GM19463 (cell line): ENCODE measurements at regions not wholly inside any gene's neighbourhood (a gene's known extent, or its start where the extent isn't known, plus 50 kb on each side); places are given as distances from the start of the nearest gene placed in this dataset.
"Not testable (repeated sequence)": the region's sequence is repeated elsewhere in the genome, so short reads cannot be mapped to it uniquely, and the experiment has no call there.

ENCODE experiments used
- ATAC-seq: cut with Tn5 transposase; IDR thresholded peaks from one replicate; pipeline ENCODE4 v1.9.1; 2021; ENCODE audit warnings: mild to moderate bottlenecking, moderate library complexity; ENCODE audit not compliant: unreplicated experiment

DNA sequence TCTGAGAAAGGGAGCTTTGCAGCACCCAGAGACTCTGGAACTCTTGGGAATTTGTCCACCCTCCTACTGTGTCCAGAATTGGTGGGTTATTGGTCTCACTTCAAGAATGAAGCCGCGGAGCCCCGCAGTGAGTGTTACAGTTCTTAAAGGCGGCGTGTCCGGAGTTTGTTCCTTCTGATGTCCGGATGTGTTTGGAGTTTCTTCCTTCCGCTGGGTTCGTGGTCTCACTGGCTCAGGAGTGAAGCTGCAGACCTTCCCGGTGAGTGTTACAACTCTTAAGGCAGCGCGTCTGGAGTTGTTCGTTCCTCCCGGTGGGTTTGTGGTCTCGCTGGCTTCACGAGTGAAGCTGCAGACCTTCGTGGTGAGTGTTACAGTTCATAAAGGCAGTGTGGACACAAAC is 824.7 kb downstream of the LRRTM4 start:
- ATAC-seq = not testable (repeated sequence)

DNA sequence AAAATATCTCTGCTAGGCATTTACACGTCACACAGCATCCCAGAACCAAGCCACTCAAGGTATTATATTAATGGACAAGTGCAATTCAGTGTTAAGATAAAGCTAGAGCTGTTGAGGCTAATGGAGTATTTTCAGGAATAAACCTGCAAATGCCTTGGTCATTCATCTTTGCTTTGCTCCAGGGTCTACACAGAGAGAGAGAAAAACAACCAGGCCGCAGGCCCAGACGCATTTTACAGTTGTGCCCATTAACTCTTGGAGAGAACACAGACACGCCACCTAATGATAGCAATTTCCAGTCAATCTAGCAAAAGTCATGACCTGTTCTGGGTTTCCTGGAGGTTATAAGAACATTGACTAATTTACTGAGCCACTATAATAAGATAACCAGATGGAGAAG is 829.3 kb downstream of the LRRTM4 start:
- no peak for ATAC-seq

DNA sequence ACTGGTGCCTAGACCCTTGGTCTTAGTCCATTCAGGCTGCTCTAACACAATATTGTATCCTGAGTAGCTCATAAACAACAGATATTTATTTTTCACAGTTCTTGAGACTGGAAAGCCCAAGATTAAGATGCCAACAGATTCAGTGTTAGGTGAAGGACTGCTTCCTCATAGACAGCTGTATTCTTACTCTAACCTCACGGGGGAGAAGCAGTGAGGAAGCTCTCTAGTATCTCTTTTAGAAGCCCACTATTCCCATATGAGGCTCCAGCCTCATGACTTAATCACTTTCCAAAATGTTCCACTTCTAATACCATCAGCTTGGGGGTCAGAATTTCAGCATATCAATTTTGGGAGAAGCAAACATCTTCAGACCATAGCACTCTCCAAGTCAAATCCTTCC is 833.4 kb downstream of the LRRTM4 start:
- ATAC-seq = no peak

DNA sequence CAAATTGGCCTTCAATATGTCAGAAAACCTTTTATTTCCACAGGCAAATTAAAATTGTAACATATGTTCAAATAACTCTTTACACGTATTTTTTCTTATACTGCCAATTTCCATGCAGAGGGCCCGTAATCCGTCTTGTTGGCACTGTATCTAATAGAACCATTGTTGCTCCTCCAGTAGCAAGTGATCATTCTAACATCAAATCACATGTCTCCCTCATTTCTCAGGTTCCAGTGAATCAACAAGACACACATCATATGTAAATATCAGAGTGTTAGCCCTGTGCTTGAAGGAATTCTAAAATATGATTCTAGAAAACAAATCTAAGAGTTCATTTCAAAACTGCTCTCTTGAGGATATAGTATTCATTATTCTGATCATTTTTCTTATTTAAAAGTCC is 834.3 kb downstream of the LRRTM4 start:
- ATAC-seq = no peak

DNA sequence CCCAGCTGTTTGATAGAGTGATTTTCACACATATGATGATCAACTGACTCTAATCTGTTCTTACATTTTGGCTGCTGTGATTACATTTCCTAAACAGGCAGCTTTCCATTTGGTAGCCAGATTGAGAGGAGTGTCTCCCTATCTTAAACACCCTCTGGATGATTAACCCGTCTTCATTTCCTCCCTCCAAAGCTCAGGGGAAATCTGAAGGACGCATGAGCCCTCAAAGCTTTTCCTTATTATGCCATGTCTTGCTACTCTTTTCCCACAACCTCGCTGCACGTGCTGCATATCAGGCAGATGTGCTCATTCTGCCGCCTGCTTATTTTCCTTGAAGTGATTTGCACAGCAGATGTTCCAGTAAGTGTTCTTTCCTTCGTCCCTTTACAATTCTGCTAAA is 837.4 kb downstream of the LRRTM4 start:
- no peak for ATAC-seq

DNA sequence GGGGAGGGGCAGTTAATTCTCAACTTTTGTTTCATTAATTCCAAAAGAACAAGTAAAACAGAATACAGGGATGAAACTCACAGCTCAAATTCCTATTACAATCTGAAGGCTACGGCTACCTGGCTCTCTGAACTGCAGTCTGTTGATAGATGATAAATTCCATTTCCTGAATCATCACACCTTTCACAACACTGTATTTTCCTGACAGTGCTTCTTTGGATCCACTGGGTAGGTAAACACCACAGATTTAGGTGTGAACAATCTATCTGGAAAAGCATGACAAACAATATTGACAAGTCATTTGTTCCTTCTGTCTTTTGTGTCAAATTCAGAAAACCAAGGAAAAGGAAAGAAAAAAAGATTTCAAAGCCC is 843.2 kb downstream of the LRRTM4 start:
- ATAC-seq = no peak

DNA sequence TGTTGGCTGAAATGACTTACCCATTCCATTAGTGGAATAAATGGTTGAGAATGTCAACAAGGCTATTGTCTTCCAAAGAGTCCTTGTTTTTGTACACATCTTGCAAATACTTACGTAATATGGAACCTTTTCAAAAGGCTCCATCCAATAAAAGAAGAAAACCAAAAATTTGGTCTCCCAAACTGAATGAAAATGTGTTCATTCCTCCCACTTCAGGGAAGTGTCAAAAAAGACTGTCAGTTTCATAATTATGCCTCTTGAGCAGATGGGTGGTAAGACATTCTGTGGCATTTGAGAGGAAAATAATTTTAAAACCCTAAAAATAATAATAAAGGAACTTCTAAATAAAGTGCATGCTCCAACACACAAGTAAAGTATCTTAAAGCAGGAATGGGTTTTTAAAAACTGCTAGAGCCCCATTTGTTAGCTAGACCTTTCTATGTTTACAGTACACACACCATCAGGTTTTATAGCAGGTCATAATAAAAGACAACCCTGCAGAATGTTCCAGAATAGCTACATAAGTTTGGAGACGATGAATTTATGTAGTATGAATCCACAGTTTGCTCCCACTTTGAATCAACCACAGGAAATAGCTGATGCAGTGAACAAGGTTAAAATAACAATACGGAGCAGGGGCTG is 843.7 kb downstream of the LRRTM4 start:
- no peak for ATAC-seq

DNA sequence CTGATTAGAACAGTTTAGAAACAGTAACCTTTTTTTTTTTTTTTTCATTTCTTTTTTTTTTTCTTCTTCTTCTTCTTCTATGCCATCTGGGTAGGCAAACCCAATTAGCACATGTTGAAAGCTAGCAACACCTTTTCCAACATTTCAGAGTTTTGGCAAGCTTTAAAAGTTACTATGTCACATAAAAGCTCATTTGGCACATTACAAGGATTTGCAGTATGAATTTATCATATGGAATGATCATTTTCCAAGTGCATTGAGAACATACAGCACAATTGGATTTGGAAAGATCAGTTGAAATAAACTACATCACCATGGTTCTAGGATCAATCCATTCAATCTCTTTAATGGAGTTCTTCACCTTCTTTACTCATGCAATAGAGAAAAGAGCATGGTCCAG is 847.0 kb downstream of the LRRTM4 start:
- no peak for ATAC-seq

DNA sequence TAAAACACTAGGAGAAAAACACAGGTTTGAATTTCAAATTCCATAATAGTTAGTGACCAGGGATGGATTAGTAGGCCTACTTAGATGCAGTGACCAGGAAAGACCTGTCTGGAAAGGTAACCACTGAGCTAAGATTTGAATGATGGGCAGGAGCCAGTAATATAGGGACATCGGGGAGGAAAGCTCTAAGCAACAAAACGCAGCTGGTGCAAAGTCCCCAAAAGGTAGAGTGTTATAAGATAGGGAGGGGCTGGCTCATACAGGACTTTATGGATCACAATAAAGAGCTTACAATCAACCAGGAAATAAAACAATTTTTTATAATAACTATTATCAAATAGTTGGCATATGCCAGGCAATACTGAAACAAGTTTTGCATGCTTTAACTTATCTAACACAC is 849.4 kb downstream of the LRRTM4 start:
- ATAC-seq = no peak

DNA sequence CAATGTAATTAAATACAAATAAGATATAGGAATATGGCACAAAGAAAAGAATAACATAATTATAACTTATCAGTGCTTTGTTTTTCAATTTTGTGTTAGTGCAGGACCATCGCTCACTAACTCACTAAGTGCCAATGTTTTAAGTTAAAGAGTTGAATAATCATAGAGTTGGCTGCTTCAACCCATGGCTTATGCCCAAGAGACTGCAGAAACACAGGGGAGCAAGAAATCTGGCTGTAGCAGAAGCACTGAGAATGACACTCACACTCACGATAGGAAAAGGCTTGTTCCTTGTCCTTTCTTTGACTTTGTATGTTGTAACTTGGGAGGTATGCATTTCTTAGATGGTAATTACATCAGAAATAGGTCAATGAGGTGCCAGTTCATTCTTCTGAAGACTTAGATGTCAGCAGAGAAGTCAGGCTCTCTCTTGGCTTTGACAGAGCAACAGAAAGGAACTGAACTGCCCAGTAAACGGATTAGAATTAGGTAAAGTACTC is 852.2 kb downstream of the LRRTM4 start:
- no peak for ATAC-seq

DNA sequence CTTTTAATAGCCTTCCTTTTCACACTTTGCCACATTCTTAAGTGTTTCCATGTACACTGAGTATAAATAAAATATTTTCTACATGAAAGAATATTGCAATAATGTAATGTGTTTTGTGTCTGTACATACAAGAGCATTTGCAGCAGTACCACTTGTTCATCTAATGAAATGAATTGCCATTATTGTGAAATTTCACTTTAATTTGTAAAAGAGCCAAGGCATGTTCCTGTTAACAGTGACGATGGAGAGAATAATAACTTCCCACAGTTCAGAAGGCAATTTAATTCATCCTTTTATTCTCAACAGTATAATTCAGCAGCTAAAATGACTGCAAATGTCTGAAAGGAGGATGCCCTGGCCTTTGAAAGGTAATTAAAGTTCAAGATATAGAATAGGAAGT is 853.9 kb downstream of the LRRTM4 start:
- no peak for ATAC-seq

DNA sequence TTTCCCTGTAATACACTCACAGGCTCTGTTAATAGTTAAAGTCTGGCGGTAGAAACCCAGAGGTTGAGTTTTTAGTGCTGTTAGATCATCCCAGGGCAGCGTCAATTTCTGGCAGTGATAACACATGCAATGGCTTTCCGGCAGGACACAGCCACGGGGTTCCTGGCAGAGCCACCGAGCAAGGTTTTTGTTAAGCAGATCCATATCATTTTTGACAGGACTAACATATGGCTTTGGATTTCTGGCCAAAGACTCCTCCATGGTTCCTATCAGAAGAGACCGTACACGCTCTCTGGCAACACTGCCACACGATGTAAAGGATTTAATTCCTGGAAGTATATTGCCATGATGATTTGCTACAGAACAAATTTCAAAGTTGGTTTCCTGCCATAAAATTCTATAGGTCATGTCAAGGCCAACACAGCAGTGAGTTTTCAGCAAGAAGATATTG is 854.3 kb downstream of the LRRTM4 start:
- ATAC-seq = no peak

DNA sequence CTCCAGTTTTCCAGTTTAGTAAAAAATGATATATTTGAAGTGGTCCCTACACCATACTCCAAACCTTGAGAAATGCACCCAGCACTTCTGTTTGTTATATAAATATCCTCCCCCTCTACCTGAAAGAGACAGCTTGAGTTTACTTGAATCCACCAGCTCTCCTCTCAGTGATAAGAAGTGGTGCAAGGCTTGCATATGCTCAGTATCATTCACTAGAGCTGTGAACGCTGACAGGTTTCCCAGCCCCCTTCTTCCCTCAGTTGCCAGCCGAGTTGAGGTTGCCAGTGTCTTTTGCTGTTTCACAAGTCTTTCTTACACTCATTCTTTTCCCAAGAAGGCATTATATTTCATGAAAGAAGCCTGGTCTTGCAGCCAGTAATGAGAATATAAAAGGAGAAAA is 880.0 kb downstream of the LRRTM4 start:
- ATAC-seq = no peak

DNA sequence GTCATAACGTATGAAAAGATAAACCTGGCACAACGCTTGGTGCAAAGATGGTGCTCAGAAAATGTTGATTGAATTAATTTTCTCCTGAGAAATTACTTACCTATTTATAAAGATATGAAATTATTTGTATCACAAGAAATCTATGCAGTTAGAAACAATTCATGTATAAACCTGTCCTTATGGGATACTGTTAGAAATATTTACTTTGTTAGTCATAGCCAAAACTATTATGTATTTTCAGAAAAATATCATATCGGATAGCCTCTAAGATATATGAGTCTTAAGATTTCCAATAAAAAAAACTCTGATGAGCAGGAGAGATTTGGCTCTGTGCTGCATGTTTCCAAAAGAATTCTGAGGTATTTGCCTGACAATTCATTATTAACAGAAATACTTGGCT is 880.7 kb downstream of the LRRTM4 start:
- ATAC-seq = no peak

DNA sequence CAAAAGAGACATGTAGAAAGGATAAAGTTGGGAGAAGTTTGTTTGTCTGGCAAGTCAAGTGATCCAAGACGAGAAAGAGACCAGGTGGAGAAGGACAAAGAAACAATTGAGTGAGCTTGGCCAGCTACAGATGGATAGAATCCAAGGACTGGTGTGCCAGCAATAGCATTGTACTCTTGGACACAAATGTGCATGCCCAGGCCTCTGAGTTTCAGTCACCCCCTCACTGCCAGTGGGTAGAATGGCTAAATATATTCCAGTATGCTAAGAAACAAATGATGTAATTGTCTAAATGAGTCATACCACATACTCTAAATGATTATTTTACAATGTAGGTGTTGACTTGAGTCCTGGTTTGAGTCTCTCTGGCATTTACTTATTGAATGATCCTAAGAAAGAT is 881.3 kb downstream of the LRRTM4 start:
- ATAC-seq = no peak

DNA sequence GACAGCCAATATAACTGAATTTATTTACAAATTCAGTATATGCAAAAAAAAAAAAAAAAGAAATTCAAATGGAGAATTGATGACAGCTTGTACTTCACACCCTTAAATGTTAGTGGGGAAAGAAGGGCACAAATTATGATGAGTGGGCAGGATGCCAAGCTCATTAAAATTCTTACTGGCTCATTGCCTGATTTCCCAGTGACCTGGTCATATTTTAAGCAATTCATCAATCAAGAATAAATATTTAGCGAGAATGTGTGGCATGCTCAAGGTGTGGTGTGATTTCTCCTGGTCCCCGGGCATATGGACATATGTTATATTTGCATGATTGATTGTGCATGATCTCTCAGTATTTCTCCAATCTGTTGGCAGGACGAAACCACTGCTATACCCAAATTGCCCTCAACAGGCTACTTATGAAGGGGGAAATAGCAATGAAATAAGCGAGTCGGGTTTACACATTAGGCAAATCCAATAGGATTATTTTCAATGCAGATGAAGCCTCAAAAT is 883.0 kb downstream of the LRRTM4 start:
- no peak for ATAC-seq

DNA sequence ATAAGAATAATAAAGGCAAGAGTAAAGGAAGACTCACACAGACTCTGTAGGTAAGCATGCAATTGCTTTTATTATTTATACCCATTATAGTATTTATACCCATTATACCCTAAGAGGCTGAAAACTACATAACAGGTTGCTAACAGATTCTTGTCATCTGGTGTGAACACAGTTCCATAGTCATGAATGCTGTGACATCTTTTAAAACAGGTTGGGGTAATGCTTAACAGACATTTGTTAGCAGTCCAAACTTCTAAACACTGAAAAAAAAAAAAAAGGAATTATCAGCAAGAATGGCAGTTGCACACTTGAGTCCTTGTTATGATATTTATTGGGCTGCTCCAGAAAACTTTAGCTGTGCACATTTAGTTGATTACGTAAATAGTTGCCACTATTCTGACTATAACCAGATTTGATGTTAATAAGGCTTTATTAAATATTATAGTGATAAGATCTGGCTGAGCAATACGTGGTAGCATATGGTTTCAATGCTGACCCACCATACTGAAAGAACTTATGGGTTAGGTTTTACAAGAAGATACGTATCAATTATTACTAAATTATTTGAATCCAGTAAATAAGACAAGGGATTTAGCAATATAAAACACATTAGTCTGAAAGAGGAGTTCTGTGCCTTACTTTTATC is 888.8 kb downstream of the LRRTM4 start:
- ATAC-seq = no peak

DNA sequence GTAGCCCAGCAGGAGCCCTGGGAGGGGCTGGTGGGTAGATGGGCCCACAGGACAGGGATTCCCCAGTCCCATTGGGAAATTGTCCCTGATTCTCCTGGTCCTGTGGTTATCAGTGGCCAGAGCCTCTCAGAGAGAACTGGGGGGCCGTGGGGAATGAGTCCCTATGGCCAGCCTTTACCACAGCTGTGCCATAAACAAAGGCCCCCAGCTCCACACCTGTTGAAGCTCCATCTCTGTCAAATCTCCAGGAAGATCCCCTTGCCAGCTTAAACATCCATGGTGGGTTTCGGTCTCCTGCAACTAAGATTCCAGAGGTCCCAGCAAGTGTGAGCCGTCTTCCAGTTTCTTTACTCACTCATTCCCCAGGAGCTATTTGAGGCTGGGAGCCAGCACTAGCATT is 897.1 kb downstream of the LRRTM4 start:
- ATAC-seq = no peak

DNA sequence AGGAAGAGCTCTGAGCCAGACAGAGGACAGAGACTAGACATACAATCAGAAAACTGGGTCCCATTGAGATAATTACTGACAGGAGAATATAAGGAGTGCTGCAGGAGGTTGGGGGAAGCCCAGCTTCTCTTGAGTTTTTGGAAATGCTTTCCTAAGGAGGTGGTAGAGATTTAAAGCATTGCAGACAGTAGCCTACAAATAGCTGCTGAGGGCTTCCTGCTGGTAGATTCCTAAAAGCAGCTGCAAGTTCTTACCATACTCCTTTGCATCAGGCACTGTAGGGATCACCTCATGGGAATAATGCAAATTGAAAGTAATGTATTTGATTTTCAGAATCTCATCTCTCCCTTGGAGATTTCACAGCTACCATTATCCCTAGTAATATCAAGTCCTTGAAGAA is 902.6 kb upstream of the GCFC2 start:
- no peak for ATAC-seq

DNA sequence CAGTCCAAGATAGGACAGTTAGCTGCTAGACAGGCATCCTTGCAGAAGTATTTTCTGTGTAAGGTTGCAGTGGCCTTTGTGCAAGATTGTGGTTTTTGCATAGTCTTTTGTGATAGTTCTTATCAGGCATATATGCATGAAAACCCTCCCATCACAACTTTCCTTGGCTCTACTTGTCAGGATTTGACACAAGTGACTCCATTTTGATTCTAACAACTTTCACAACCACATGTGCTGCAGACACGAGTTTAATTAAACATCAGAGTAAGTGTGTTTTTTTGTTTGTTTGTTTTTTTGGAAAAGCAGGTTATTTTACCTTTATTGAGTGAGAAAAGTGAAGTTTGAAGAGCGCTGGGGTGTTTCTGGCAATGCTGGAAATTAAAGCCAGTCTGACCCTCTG is 902.0 kb upstream of the GCFC2 start:
- no peak for ATAC-seq

DNA sequence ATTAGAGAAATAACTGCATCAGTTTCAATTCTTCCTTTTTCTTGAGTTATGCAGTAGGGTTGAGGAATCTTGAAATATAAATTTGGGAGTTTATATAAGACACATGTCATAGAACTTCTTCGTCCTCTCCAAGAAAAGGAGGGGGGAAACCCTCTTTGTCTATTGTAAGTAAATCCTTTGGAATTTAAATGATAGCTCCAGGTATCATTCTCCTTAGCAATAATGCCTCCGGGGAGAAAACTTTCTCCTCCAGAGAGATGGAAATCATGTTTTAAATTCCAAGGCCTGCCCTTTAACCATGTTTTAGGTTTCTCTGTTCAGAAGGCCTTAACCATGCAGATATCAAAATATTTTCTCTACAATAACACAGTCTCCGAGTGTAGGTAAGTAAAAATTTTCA is 899.7 kb upstream of the GCFC2 start:
- ATAC-seq = no peak

DNA sequence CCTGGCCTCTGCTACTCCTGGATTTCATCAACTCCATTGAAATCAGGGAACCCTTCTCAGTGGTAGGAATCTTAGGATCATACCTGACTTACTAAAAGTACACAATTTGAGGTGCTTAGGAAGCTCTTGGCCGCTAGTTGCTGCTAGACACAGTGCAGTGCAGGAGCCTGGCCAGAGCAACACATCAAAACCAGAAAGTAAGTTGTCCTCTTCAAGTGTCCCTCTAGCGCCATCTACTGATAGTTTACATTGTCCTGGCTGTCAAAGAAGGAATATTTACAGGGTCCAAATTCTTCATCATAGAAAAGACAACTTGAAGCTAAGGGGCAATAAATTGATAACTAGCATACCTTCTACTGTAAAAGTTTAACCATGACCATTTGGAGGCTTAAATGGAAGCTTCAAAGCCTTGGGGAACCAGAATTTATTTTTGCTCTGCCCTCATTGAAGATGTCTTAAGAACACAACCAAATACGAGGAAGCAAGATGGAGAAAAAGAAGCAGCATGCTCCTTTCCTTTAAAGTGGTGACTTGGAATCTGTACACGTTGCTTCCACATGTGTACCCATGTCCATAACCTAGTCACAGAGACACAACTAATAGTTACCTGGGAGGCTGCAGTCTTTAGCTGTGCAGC is 889.1 kb upstream of the GCFC2 start:
- peak; percentile 96 for ATAC-seq
